Panc1 (cell line): ENCODE measurements at regions not wholly inside any gene's neighbourhood (a gene's known extent, or its start where the extent isn't known, plus 50 kb on each side); places are given as distances from the start of the nearest gene placed in this dataset.

Experiments
- CTCF ChIP-seq: fragments of 450-650 bp; IDR thresholded peaks from 2 replicates; pipeline ENCODE4 v1.5.1; 2017; ENCODE audit warnings: mild to moderate bottlenecking
- REST ChIP-seq, 2 experiments: IDR thresholded peaks; 2 replicates each; pipeline ENCODE4 v1.6.1; 2011 to 2012; ENCODE audit warnings: low read depth in 2 of 2, control low read depth in 1 of 2, low read length in 1 of 2, mild to moderate bottlenecking in 1 of 2, moderate library complexity in 1 of 2; ENCODE audit not compliant: insufficient read depth in 1 of 2

GRCh38 chr17:57201481-57201880 is 54.8 kb upstream of the MSI2 start:
- TF ChIP-seq CTCF (no peak), REST (IDR thresholded peaks at IDR 0.05; ENCODE audit: insufficient read depth in 1 of 2, low read depth in 2 of 2, low read length in 1 of 2) (no peak)
